Cerebellar nuclear complex (tissue), 1 donor: ENCODE measurements at regions not wholly inside any gene's neighbourhood (a gene's known extent, or its start where the extent isn't known, plus 50 kb on each side); places are given as distances from the start of the nearest gene placed in this dataset.

Source experiments
- DNase-seq, 2 experiments: peaks; one replicate each; lab custom pipeline; 2025; lab: John Stamatoyannopoulos, UW

GRCh38 chr14:96638041-96638855 lies 136.1 kb downstream of the PAPOLA start:
- no peak for DNase-seq

- DNase-seq, result no peak
Observed at GRCh38 chr14:96639550-96639949, 137.4 kb downstream of the PAPOLA start.

GRCh38 chr14:96648506-96649326 lies 146.5 kb downstream of the PAPOLA start:
- no peak for DNase-seq

- no peak for DNase-seq
Observed at GRCh38 chr14:96649327-96649601, 147.1 kb downstream of the PAPOLA start.

GRCh38 chr14:96653597-96653996 lies 143.6 kb upstream of the VRK1 start:
- DNase-seq, result no peak

- no peak for DNase-seq
Observed at GRCh38 chr14:96658611-96659010, 138.6 kb upstream of the VRK1 start.

- DNase-seq, result no peak
Observed at GRCh38 chr14:96660123-96660522, 137.1 kb upstream of the VRK1 start.

GRCh38 chr14:96660667-96661066 lies 136.5 kb upstream of the VRK1 start:
- DNase-seq, result no peak

- no peak for DNase-seq
Observed at GRCh38 chr14:96661244-96661969, 135.8 kb upstream of the VRK1 start.

- no peak for DNase-seq
Observed at GRCh38 chr14:96662116-96662970, 134.8 kb upstream of the VRK1 start.

GRCh38 chr14:96663076-96663475 lies 134.1 kb upstream of the VRK1 start:
- no peak for DNase-seq

- DNase-seq, result no peak
Observed at GRCh38 chr14:96663491-96664067, 133.6 kb upstream of the VRK1 start.

GRCh38 chr14:96666088-96666487 lies 131.1 kb upstream of the VRK1 start:
- DNase-seq, result no peak

- no peak for DNase-seq
Observed at GRCh38 chr14:96670391-96670790, 126.8 kb upstream of the VRK1 start.

GRCh38 chr14:96671218-96671617 lies 126.0 kb upstream of the VRK1 start:
- DNase-seq, result no peak

GRCh38 chr14:96673706-96674105 lies 123.5 kb upstream of the VRK1 start:
- DNase-seq, result no peak

- no peak for DNase-seq
Observed at GRCh38 chr14:96674121-96674520, 123.1 kb upstream of the VRK1 start.

GRCh38 chr14:96676166-96676565 lies 121.0 kb upstream of the VRK1 start:
- DNase-seq, result no peak

GRCh38 chr14:96681829-96682228 lies 115.4 kb upstream of the VRK1 start:
- no peak for DNase-seq

GRCh38 chr14:96682401-96682800 lies 114.8 kb upstream of the VRK1 start:
- no peak for DNase-seq

GRCh38 chr14:96683562-96684289 lies 113.5 kb upstream of the VRK1 start:
- DNase-seq, result no peak
